Adrenal gland (tissue), 9 donors: ENCODE measurements at regions not wholly inside any gene's neighbourhood (a gene's known extent, or its start where the extent isn't known, plus 50 kb on each side); places are given as distances from the start of the nearest gene placed in this dataset.

Source experiments
- DNase-seq, 7 donors: peaks; one replicate each; pipeline ENCODE4 v3.0.0-alpha.2; 2019 to 2020
- H3K27ac ChIP-seq, 5 donors: fragments of 200-600 bp; sonication (generic) in 4 of 5; 1 replicate in 3 of 5; 2 replicates in 2 of 5; pipeline versions ENCODE4 v1.5.1 to v1.8.0; 2016 to 2020; ENCODE audit warnings: mild to moderate bottlenecking in 1 of 5
- H3K27me3 ChIP-seq: fragments of 200-600 bp; 2 replicates; pipeline ENCODE4 v1.8.0; 2021
- H3K36me3 ChIP-seq, 2 donors: fragments of 200-600 bp; replicated peaks in 1 of 2; 1 replicate in 1 of 2; 2 replicates in 1 of 2; pipeline versions ENCODE4 v1.5.1 to v1.8.0; 2018 to 2022
- H3K4me1 ChIP-seq, 2 donors: fragments of 200-600 bp; replicated peaks in 1 of 2; 1 replicate in 1 of 2; 2 replicates in 1 of 2; pipeline versions ENCODE4 v1.5.1 to v1.8.0; 2018 to 2021
- H3K4me3 ChIP-seq, 4 donors: fragments of 200-600 bp; sonication (generic) in 3 of 4; one replicate each; pipeline ENCODE4 v1.5.1; 2016 to 2018
- H3K9me3 ChIP-seq, 3 donors: fragments of 200-600 bp; sonication (generic) in 1 of 3; replicated peaks in 1 of 3; 1 replicate in 2 of 3; 2 replicates in 1 of 3; pipeline versions ENCODE4 v1.5.1 to v1.8.0; 2016 to 2021
- CTCF ChIP-seq, 6 experiments: fragments of 450-650 bp in 4 of 6; fragments of 200-600 bp in 2 of 6; sonication (generic) in 1 of 6; IDR thresholded peaks; 1 replicate in 5 of 6; 2 replicates in 1 of 6; pipeline versions ENCODE4 v1.5.1 to v1.8.0; 2016 to 2021; ENCODE audit warnings: antibody characterized with exemption in 6 of 6, mild to moderate bottlenecking in 2 of 6, moderate library complexity in 1 of 6
- POLR2A ChIP-seq, 2 donors: fragments of 450-650 bp; IDR thresholded peaks; one replicate each; pipeline ENCODE4 v1.6.1; 2017; ENCODE audit warnings: antibody characterized with exemption in 2 of 2, mild to moderate bottlenecking in 2 of 2, moderate library complexity in 1 of 2
- WGBS, 4 donors: extraction: QIAGEN DNeasy Blood & Tissue Kit in 2 of 4; methylation state at CpG; one replicate each; pipeline versions ENCODE4 v1.1.5 to v1.1.7; 2013 to 2017; 5-methylcytosine and 5-hydroxymethylcytosine counted together
- intact Hi-C, 2 donors: fragments of 100-400 bp; cut with DNase I; formaldehyde crosslinking; loops; one replicate each; pipeline versions ENCODE4 v1.14.1 to v1.15.0; 2022 to 2023
- donor health status: healthy with polysubstance abuse.
- donor health status: Bipolar disorder and iron deficiency.
- donor health status: DM: yes; HTN: yes; CAD: no.
- donor health status: DM: no; HTN: no; CAD: no.
- donor health status: DM: no; HTN: no; CAD: no.

DNA sequence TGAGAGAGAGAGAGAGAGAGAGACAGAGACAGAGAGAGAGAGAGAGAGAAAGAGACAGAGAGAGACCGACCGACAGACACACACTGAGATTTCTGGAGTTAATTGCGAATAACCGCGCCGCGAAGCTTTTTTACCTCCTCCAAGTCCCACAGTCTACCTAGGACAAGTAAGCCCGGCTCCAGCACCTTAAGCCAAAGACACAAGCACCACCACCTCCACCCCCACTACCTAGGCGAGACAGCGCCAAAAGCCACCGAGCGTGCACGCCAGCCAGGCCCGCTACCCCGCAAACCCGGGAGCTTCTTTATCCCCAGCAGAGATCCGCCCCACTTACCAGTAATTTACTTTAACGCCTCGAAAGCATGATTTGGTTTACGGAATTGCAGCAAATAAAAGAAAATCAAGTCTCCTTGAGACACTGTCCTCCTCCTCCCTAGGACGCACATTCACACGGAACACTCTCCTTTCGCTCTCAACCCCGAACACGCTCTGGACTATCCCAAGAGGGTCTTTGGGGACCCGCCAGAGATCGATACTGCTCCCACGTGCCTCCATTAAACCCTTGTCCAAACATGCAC lies 649.6 kb upstream of the DIPK2B start:
- Histone ChIP-seq H3K27me3 (peaks cover 53% of the 10 kb centered on the region), H3K4me1 (no peaks in the 10 kb centered on the region), H3K36me3 (no peaks in the 10 kb centered on the region), H3K9me3 (no peaks in the 10 kb centered on the region), H3K4me3 (peak overlapping the region in 1 of 4 donors; percentile 48), H3K27ac (no peak overlapping the region)
- TF ChIP-seq CTCF (IDR thresholded peaks at IDR 0.05): no peak
- no peak for TF ChIP-seq POLR2A (IDR thresholded peaks at IDR 0.05)
- WGBS, 4 donors: 4 to 38% (median 16%) methylated on average over 8 to 28 of the region's 28 CpGs
- intact Hi-C loops: no loop called here
- no peak for DNase-seq

GRCh38 chrX:45849261-45849862 lies 648.7 kb upstream of the DIPK2B start:
- Histone ChIP-seq H3K36me3 (no peaks in the 10 kb centered on the region), H3K27ac (no peak overlapping the region), H3K4me3 (no peak overlapping the region), H3K9me3 (no peaks in the 10 kb centered on the region), H3K27me3 (peaks cover 52% of the 10 kb centered on the region), H3K4me1 (no peaks in the 10 kb centered on the region)
- no peak for TF ChIP-seq POLR2A (IDR thresholded peaks at IDR 0.05)
- TF ChIP-seq CTCF (IDR thresholded peaks at IDR 0.05): no peak
- 24 to 38% (median 31%) methylated on average over 9 of the region's 9 CpGs for WGBS, 4 donors
- no peak for DNase-seq
- intact Hi-C loops: no loop called here

DNA sequence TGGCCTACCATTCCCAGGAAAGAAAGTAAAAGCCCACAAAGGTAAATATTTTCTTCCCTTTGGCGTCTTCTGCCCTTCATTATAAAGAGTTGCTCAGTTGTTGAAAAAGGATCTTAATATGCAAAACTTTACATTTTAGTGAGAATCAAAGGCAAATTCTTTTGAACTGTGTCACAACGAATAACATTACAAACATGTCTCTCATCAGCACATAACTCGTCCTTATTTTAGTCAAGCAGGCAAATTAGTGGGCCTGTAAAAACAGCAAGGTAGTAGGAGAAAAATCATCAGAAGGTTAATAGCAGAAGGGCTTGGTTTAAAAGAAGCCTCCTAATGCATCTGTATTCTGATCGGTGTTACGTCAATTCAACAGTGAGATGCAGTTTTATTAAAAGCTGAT lies 647.3 kb upstream of the DIPK2B start:
- Histone ChIP-seq H3K4me1 (no peaks in the 10 kb centered on the region), H3K36me3 (no peaks in the 10 kb centered on the region), H3K27me3 (peaks cover 55% of the 10 kb centered on the region), H3K27ac (no peak overlapping the region), H3K9me3 (no peaks in the 10 kb centered on the region), H3K4me3 (no peak overlapping the region)
- DNase-seq: no peak
- 68 to 90% (median 86%) methylated on average over 5 of the region's 5 CpGs for WGBS, 4 donors
- TF ChIP-seq POLR2A (IDR thresholded peaks at IDR 0.05) (no peak), CTCF (IDR thresholded peaks at IDR 0.05) (no peak)
- intact Hi-C loops: no loop called here

- intact Hi-C loops: no loop called here
- Histone ChIP-seq H3K36me3 (no peaks in the 10 kb centered on the region), H3K27me3 (peaks cover 46% of the 10 kb centered on the region), H3K4me3 (no peak overlapping the region), H3K9me3 (no peaks in the 10 kb centered on the region), H3K4me1 (no peaks in the 10 kb centered on the region), H3K27ac (no peak overlapping the region)
- WGBS, 4 donors: 89 to 96% (median 92%) methylated on average over 5 of the region's 5 CpGs
- TF ChIP-seq POLR2A (IDR thresholded peaks at IDR 0.05): no peak
- DNase-seq: no peak
Observed at GRCh38 chrX:45846328-45846727, 645.7 kb upstream of the DIPK2B start.

DNA sequence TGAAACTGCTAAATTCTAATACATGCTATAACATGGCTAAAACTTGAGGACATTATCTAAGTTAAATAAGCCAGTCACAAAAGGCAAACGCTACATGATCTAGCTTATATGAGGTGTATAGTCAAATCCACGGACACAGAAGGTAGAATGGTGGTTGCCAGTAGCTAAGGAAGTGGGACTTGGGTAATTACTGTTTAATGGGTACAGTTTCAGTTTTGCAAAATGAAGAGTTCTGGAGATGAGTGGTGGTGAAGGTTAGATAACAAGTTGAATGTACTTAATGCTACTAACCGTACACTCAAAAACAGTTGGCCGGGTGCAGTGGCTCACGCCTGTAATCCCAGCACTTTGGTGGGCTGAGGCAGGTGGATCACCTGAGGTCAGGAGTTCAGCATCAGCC lies 644.5 kb upstream of the DIPK2B start:
- Histone ChIP-seq H3K27me3 (peaks cover 35% of the 10 kb centered on the region), H3K36me3 (no peaks in the 10 kb centered on the region), H3K4me3 (no peak overlapping the region), H3K4me1 (no peaks in the 10 kb centered on the region), H3K9me3 (no peaks in the 10 kb centered on the region), H3K27ac (no peak overlapping the region)
- DNase-seq: no peak
- intact Hi-C loops: no loop called here
- no peak for TF ChIP-seq CTCF (IDR thresholded peaks at IDR 0.05)
- TF ChIP-seq POLR2A (IDR thresholded peaks at IDR 0.05): no peak
- 73 to 83% (median 78%) methylated on average over 5 of the region's 5 CpGs for WGBS, 4 donors
